NT2/D1 (cell line): ENCODE measurements at regions not wholly inside any gene's neighbourhood (a gene's known extent, or its start where the extent isn't known, plus 50 kb on each side); places are given as distances from the start of the nearest gene placed in this dataset.

ENCODE experiments used
- YY1 ChIP-seq: IDR thresholded peaks from 2 replicates; pipeline ENCODE4 v1.6.1; 2011; ENCODE audit not compliant: insufficient read length, insufficient read depth
- ZNF274 ChIP-seq: IDR thresholded peaks from 2 replicates; pipeline ENCODE4 v1.6.1; 2011; ENCODE audit warnings: mild to moderate bottlenecking, low read depth, low read length

DNA sequence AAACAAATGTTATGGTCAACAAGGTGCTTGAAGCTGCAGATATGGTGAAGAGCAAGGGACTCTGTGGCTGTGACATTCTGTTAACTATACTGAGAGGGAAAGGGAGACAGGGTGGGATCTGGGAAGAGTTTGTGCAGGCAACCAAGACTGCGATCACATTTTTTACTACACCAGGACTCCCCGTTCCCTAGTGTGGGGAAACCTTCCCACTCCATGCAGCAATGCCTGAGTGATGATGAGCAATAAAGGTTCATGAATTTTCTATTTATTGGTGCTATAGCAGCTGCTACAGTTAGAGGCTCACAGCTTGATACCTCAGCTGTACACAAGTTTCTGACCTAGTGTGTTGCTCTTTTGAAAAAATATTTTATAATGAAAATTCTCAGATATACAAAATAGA lies 160.9 kb upstream of the SGO1 start:
- TF ChIP-seq YY1 (no peak), ZNF274 (no peak)
